ENCODE measurements at regions not wholly inside any gene's neighbourhood (a gene's known extent, or its start where the extent isn't known, plus 50 kb on each side); places are given as distances from the start of the nearest gene placed in this dataset.
"Not testable (repeated sequence)": the region's sequence is repeated elsewhere in the genome, so short reads cannot be mapped to it uniquely, and the experiment has no call there.

GRCh38 chr6:93183531-93183972, 235.8 kb downstream of the EPHA7 start:
- no peak for DNase-seq

GRCh38 chr6:93182938-93183479, 236.3 kb downstream of the EPHA7 start:
- no peak for DNase-seq

GRCh38 chr6:93177918-93178317, 241.4 kb downstream of the EPHA7 start:
- no peak for DNase-seq

- no peak for DNase-seq
Measured at GRCh38 chr6:93177438-93177837, 241.9 kb downstream of the EPHA7 start.

- DNase-seq: no peak
Measured at GRCh38 chr6:93176070-93176469, 243.3 kb downstream of the EPHA7 start.

GRCh38 chr6:93173573-93173972, 245.8 kb downstream of the EPHA7 start:
- not testable (repeated sequence) for DNase-seq

GRCh38 chr6:93165850-93166430, 253.4 kb downstream of the EPHA7 start:
- DNase-seq: no peak

- no peak for DNase-seq
Measured at GRCh38 chr6:93164781-93165180, 254.6 kb downstream of the EPHA7 start.

GRCh38 chr6:93163146-93163545, 256.2 kb downstream of the EPHA7 start:
- DNase-seq: no peak

GRCh38 chr6:93139408-93140081, 279.8 kb downstream of the EPHA7 start:
- DNase-seq: no peak

- DNase-seq: no peak
Measured at GRCh38 chr6:93136111-93136510, 283.2 kb downstream of the EPHA7 start.

GRCh38 chr6:93124006-93124632, 295.2 kb downstream of the EPHA7 start:
- DNase-seq: no peak

GRCh38 chr6:93123585-93123984, 295.8 kb downstream of the EPHA7 start:
- DNase-seq: no peak

GRCh38 chr6:93120154-93120742, 299.1 kb downstream of the EPHA7 start:
- DNase-seq: no peak

- no peak for DNase-seq
Measured at GRCh38 chr6:93105907-93106306, 313.5 kb downstream of the EPHA7 start.

- DNase-seq: no peak
Measured at GRCh38 chr6:93105017-93105416, 314.3 kb downstream of the EPHA7 start.

- no peak for DNase-seq
Measured at GRCh38 chr6:93104195-93104817, 315.1 kb downstream of the EPHA7 start.

GRCh38 chr6:93088621-93089501, 330.5 kb downstream of the EPHA7 start:
- no peak for DNase-seq

- no peak for DNase-seq
Measured at GRCh38 chr6:93087606-93088005, 331.8 kb downstream of the EPHA7 start.

GRCh38 chr6:93086351-93086750, 333.0 kb downstream of the EPHA7 start:
- no peak for DNase-seq

All from anterior cingulate cortex (tissue), 58 donors.